Smooth muscle cell (in vitro differentiated cells): ENCODE measurements at regions not wholly inside any gene's neighbourhood (a gene's known extent, or its start where the extent isn't known, plus 50 kb on each side); places are given as distances from the start of the nearest gene placed in this dataset.

ENCODE experiments used
- DNase-seq: peaks from one replicate; lab custom pipeline; 2025; ENCODE audit not compliant: unreplicated experiment; lab: John Stamatoyannopoulos, UW
- H2AFZ ChIP-seq: fragments of 200-600 bp; sonication (generic); 2 replicates; pipeline ENCODE4 v1.6.0; 2016; ENCODE audit warnings: antibody characterized with exemption, low read depth, mild to moderate bottlenecking
- H3F3A ChIP-seq: fragments of 200-600 bp; sonication (generic); 2 replicates; pipeline ENCODE4 v1.6.0; 2017; ENCODE audit warnings: antibody characterized with exemption, low read depth
- H3K27ac ChIP-seq: fragments of 200-600 bp; sonication (generic); 2 replicates; pipeline ENCODE4 v1.5.1; 2016; ENCODE audit warnings: low read depth, mild to moderate bottlenecking
- H3K27me3 ChIP-seq: fragments of 200-600 bp; sonication (generic); 2 replicates; pipeline ENCODE4 v1.6.1; 2016; ENCODE audit warnings: low read depth, mild to moderate bottlenecking
- H3K36me3 ChIP-seq: fragments of 200-600 bp; sonication (generic); 2 replicates; pipeline ENCODE4 v1.5.1; 2016; ENCODE audit warnings: low read depth
- H3K4me1 ChIP-seq: fragments of 200-600 bp; sonication (generic); 2 replicates; pipeline ENCODE4 v1.5.1; 2016; ENCODE audit warnings: low read depth
- H3K4me2 ChIP-seq: fragments of 200-600 bp; sonication (generic); 2 replicates; pipeline ENCODE4 v1.6.0; 2016; ENCODE audit warnings: mild to moderate bottlenecking
- H3K4me3 ChIP-seq: fragments of 200-600 bp; sonication (generic); 2 replicates; pipeline ENCODE4 v1.5.1; 2016; ENCODE audit warnings: mild to moderate bottlenecking
- H3K79me2 ChIP-seq: fragments of 200-600 bp; sonication (generic); 2 replicates; pipeline ENCODE4 v1.6.0; 2016; ENCODE audit warnings: low read depth, mild to moderate bottlenecking
- H3K9ac ChIP-seq: fragments of 200-600 bp; sonication (generic); 2 replicates; pipeline ENCODE4 v1.6.0; 2016; ENCODE audit warnings: low read depth
- H3K9me3 ChIP-seq: fragments of 200-600 bp; sonication (generic); replicated peaks from 2 replicates; pipeline ENCODE4 v1.5.1; 2016; ENCODE audit warnings: low read depth
- H4K20me1 ChIP-seq: fragments of 200-600 bp; sonication (generic); 2 replicates; pipeline ENCODE4 v1.6.0; 2016; ENCODE audit warnings: low read depth
- WGBS: methylation state at CpG from one replicate; pipeline ENCODE4 v1.1.7; 2016; ENCODE audit warnings: low lambda C conversion rate; 5-methylcytosine and 5-hydroxymethylcytosine counted together
- TF ChIP-seq, protein P1 (sequence below): fragments of 200-600 bp; sonication (generic); IDR thresholded peaks from 2 replicates; pipeline ENCODE4 v1.5.1; 2017; ENCODE audit warnings: borderline replicate concordance, mild to moderate bottlenecking, antibody characterized with exemption; ENCODE audit not compliant: insufficient read depth, poor library complexity, severe bottlenecking

DNA sequence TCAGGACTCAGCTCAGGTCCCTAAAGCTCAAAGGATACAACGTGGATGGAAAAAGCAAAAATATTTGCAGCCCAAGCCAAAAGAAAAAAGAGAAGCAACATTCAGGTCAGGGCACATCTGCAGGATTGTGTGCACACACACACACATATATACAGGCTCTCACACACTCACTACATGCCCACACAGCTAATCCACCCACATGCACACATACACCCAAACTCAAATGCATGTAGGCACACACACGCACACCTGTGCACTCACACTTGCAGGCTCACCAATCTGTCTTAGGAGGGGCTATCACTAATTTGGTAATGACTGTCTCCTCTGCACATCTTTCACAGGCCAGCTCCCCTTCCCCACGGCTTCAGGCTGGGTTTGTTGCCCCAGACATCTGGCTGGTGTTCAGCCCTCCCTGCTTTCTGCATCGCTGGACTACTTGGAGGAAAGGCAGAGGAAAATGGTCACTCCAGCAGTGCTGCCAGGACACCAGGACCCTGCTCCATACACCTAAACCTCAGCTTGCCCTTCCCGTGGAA, 103.6 kb upstream of the DRD2 start:
- 65% methylated on average over 5 of the region's 5 CpGs for WGBS

GRCh38 chr11:113578033-113578380, 102.8 kb upstream of the DRD2 start:
- TF ChIP-seq, protein P1, sequence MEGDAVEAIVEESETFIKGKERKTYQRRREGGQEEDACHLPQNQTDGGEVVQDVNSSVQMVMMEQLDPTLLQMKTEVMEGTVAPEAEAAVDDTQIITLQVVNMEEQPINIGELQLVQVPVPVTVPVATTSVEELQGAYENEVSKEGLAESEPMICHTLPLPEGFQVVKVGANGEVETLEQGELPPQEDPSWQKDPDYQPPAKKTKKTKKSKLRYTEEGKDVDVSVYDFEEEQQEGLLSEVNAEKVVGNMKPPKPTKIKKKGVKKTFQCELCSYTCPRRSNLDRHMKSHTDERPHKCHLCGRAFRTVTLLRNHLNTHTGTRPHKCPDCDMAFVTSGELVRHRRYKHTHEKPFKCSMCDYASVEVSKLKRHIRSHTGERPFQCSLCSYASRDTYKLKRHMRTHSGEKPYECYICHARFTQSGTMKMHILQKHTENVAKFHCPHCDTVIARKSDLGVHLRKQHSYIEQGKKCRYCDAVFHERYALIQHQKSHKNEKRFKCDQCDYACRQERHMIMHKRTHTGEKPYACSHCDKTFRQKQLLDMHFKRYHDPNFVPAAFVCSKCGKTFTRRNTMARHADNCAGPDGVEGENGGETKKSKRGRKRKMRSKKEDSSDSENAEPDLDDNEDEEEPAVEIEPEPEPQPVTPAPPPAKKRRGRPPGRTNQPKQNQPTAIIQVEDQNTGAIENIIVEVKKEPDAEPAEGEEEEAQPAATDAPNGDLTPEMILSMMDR: no peak
- no peak overlapping the region for H3K9ac ChIP-seq

More for the DNA sequence above, 103.6 kb upstream of the DRD2 start:
- no peaks in the 10 kb centered on the region for H4K20me1 ChIP-seq
- H3K27me3 ChIP-seq: no peaks in the 10 kb centered on the region
- no peak for DNase-seq
- H3K4me2 ChIP-seq: no peak overlapping the region
- H3K36me3 ChIP-seq: no peaks in the 10 kb centered on the region
- no peaks in the 10 kb centered on the region for H3K79me2 ChIP-seq
- H2AFZ ChIP-seq: no peak overlapping the region
- no peaks in the 10 kb centered on the region for H3F3A ChIP-seq
- TF ChIP-seq, protein P1: no peak
- no peak overlapping the region for H3K9ac ChIP-seq
- peaks cover 22% of the 10 kb centered on the region for H3K4me1 ChIP-seq
- H3K4me3 ChIP-seq: no peak overlapping the region
- H3K27ac ChIP-seq: no peak overlapping the region
- no peaks in the 10 kb centered on the region for H3K9me3 ChIP-seq

DNA sequence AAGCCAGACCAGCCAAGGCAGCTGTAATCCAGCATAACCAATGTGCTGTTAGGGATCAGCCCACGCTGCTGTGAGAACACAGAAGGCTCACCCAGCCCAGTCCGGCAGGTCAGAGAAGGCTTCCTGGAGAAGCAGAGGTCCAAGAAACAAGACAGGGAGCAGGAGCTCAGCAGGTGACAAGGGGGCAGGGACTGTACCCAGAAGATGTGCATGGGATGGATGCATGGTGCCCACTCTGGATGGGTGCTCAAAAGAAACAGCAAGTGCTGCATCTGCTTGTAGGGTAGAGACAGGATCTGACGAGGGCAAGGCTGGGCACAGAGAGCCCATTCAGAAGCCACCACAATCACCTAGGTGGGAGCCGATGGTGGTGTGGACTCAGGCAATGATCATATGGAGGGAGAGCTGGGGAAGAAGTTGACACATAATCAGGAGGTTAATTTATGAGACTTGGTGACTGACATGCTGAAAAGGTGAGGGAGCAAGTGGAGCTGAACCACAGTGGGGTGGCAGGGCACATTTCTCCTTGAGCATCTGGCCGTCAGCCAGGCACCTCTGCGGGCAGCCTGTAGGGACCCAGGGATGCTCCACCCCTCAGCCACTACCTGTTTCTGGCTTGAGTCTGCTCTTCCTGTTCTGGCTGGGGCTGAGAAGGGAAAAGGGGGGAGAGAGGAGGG, 102.3 kb upstream of the DRD2 start:
- no peak overlapping the region for H3K9ac ChIP-seq
- no peak overlapping the region for H3K27ac ChIP-seq
- no peaks in the 10 kb centered on the region for H3K27me3 ChIP-seq
- H3K79me2 ChIP-seq: no peaks in the 10 kb centered on the region
- H3K4me1 ChIP-seq: peaks cover 22% of the 10 kb centered on the region
- no peaks in the 10 kb centered on the region for H3K36me3 ChIP-seq
- no peak for DNase-seq
- no peak overlapping the region for H2AFZ ChIP-seq
- no peak overlapping the region for H3K4me2 ChIP-seq
- no peaks in the 10 kb centered on the region for H3K9me3 ChIP-seq
- TF ChIP-seq, protein P1: no peak
- H3F3A ChIP-seq: no peaks in the 10 kb centered on the region
- WGBS: 75% methylated on average over 6 of the region's 6 CpGs
- no peak overlapping the region for H3K4me3 ChIP-seq
- no peaks in the 10 kb centered on the region for H4K20me1 ChIP-seq

More at GRCh38 chr11:113578033-113578380, 102.8 kb upstream of the DRD2 start:
- H3K4me2 ChIP-seq: no peak overlapping the region
- no peaks in the 10 kb centered on the region for H3K27me3 ChIP-seq
- no peaks in the 10 kb centered on the region for H3K36me3 ChIP-seq
- H4K20me1 ChIP-seq: no peaks in the 10 kb centered on the region
- H3K79me2 ChIP-seq: no peaks in the 10 kb centered on the region
- peaks cover 22% of the 10 kb centered on the region for H3K4me1 ChIP-seq
- no peak overlapping the region for H3K27ac ChIP-seq
- H2AFZ ChIP-seq: no peak overlapping the region
- whole genome bisulfite sequencing: 68% methylated on average over 1 of the region's 1 CpG
- no peaks in the 10 kb centered on the region for H3F3A ChIP-seq
- no peak for DNase-seq
- no peaks in the 10 kb centered on the region for H3K9me3 ChIP-seq
- no peak overlapping the region for H3K4me3 ChIP-seq

- H3K4me2 ChIP-seq: no peak overlapping the region
- 88% methylated on average over 2 of the region's 2 CpGs for WGBS
- no peaks in the 10 kb centered on the region for H3K79me2 ChIP-seq
- no peak overlapping the region for H3K9ac ChIP-seq
- no peak overlapping the region for H3K4me3 ChIP-seq
- no peaks in the 10 kb centered on the region for H3K27me3 ChIP-seq
- no peaks in the 10 kb centered on the region for H3K36me3 ChIP-seq
- no peaks in the 10 kb centered on the region for H3K9me3 ChIP-seq
- no peak overlapping the region for H3K27ac ChIP-seq
- H4K20me1 ChIP-seq: no peaks in the 10 kb centered on the region
- TF ChIP-seq, protein P1: no peak
- H2AFZ ChIP-seq: no peak overlapping the region
- DNase-seq: no peak
- no peaks in the 10 kb centered on the region for H3F3A ChIP-seq
- peaks cover 35% of the 10 kb centered on the region for H3K4me1 ChIP-seq
These were observed 99.4 kb upstream of the DRD2 start for GRCh38 chr11:113574586-113574985.
